ENCODE measurements at regions not wholly inside any gene's neighbourhood (a gene's known extent, or its start where the extent isn't known, plus 50 kb on each side); places are given as distances from the start of the nearest gene placed in this dataset.
A peak's percentile ranks its signal among the peaks of the same experiment; 100 is the strongest.

GRCh38 chr3:111311126-111311525 lies 230.9 kb upstream of the CD96 start:
- FAIRE-seq (no peak), DNase-seq (ENCODE audit: low spot score) (no peak)

GRCh38 chr3:111311709-111312235 lies 230.2 kb upstream of the CD96 start:
- FAIRE-seq (no peak), DNase-seq (ENCODE audit: low spot score) (no peak)

GRCh38 chr3:111314181-111314873 lies 227.7 kb upstream of the CD96 start:
- FAIRE-seq (no peak), DNase-seq (ENCODE audit: low spot score) (no peak)

- FAIRE-seq (no peak), DNase-seq (ENCODE audit: low spot score) (no peak)
These were observed 227.1 kb upstream of the CD96 start for GRCh38 chr3:111314898-111315297.

- DNase-seq (ENCODE audit: low spot score): no peak
- no peak for FAIRE-seq
These were observed 225.9 kb upstream of the CD96 start for GRCh38 chr3:111315930-111316587.

GRCh38 chr3:111318289-111318688 lies 223.7 kb upstream of the CD96 start:
- DNase-seq (ENCODE audit: low spot score) (no peak), FAIRE-seq (no peak)

GRCh38 chr3:111319598-111319997 lies 222.4 kb upstream of the CD96 start:
- DNase-seq (ENCODE audit: low spot score) (no peak), FAIRE-seq (no peak)

- FAIRE-seq (peak; percentile 50), DNase-seq (ENCODE audit: low spot score) (peak; percentile 43)
These were observed 220.2 kb upstream of the CD96 start for GRCh38 chr3:111321786-111322185.

- FAIRE-seq: no peak
- DNase-seq (ENCODE audit: low spot score): no peak
These were observed 219.0 kb upstream of the CD96 start for GRCh38 chr3:111323019-111323418.

- no peak for FAIRE-seq
- no peak for DNase-seq (ENCODE audit: low spot score)
These were observed 217.8 kb upstream of the CD96 start for GRCh38 chr3:111324151-111324550.

GRCh38 chr3:111324645-111325044 lies 217.4 kb upstream of the CD96 start:
- FAIRE-seq (no peak), DNase-seq (ENCODE audit: low spot score) (peak; percentile 7)

GRCh38 chr3:111325160-111325718 lies 216.8 kb upstream of the CD96 start:
- FAIRE-seq (no peak), DNase-seq (ENCODE audit: low spot score) (no peak)

GRCh38 chr3:111326144-111326995 lies 215.6 kb upstream of the CD96 start:
- FAIRE-seq: no peak
- peak; percentile 5 for DNase-seq (ENCODE audit: low spot score)

GRCh38 chr3:111331306-111331705 lies 210.7 kb upstream of the CD96 start:
- no peak for FAIRE-seq
- no peak for DNase-seq (ENCODE audit: low spot score)

- DNase-seq (ENCODE audit: low spot score) (no peak), FAIRE-seq (no peak)
These were observed 210.1 kb upstream of the CD96 start for GRCh38 chr3:111331912-111332311.

GRCh38 chr3:111332488-111333080 lies 209.4 kb upstream of the CD96 start:
- FAIRE-seq (no peak), DNase-seq (ENCODE audit: low spot score) (no peak)

GRCh38 chr3:111333642-111334041 lies 208.4 kb upstream of the CD96 start:
- FAIRE-seq (no peak), DNase-seq (ENCODE audit: low spot score) (no peak)

- DNase-seq (ENCODE audit: low spot score) (no peak), FAIRE-seq (no peak)
These were observed 206.3 kb upstream of the CD96 start for GRCh38 chr3:111335512-111336303.

GRCh38 chr3:111336511-111336910 lies 205.5 kb upstream of the CD96 start:
- no peak for DNase-seq (ENCODE audit: low spot score)

GRCh38 chr3:111338059-111338698 lies 203.8 kb upstream of the CD96 start:
- DNase-seq (ENCODE audit: low spot score) (peak; percentile 61), FAIRE-seq (peak; percentile 63)

More at GRCh38 chr3:111336511-111336910, 205.5 kb upstream of the CD96 start:
- FAIRE-seq: no peak

Measured in RCC 7860 (cell line).